WTC11 (cell line): ENCODE measurements at regions not wholly inside any gene's neighbourhood (a gene's known extent, or its start where the extent isn't known, plus 50 kb on each side); places are given as distances from the start of the nearest gene placed in this dataset.

Experiments
- ATAC-seq: fragments of 200-7000 bp; cut with Tn5 transposase; 2 replicates; pipeline ENCODE4 v1.10.0; 2021; ENCODE audit warnings: mild to moderate bottlenecking, moderate library complexity
- CTCF ChIA-PET: fragments of 300-600 bp; sonication (Branson Sonifier 250); formaldehyde crosslinking; loops from one replicate; lab custom pipeline; 2021; ENCODE audit warnings: antibody characterized with exemption; lab: Charles Lee
- POLR2A ChIA-PET: fragments of 350-600 bp; sonication (Branson Sonifier 250); formaldehyde crosslinking; loops from one replicate; lab custom pipeline; 2021; ENCODE audit warnings: antibody characterized with exemption; lab: Charles Lee
- DNase-seq: peaks from one replicate; pipeline ENCODE4 v3.0.0; 2021; ENCODE audit warnings: low spot score
- H3K27ac Mint-ChIP-seq: 2 replicates; pipeline ENCODE4 v1.8.0; 2021; ENCODE audit warnings: mixed read lengths
- H3K27me3 Mint-ChIP-seq: 2 replicates; pipeline ENCODE4 v1.8.0; 2021; ENCODE audit warnings: low read depth, mild to moderate bottlenecking, moderate library complexity, mixed read lengths
- H3K36me3 Mint-ChIP-seq: 2 replicates; pipeline ENCODE4 v1.8.0; 2021; ENCODE audit warnings: mixed read lengths
- H3K4me1 Mint-ChIP-seq: 2 replicates; pipeline ENCODE4 v1.8.0; 2022; ENCODE audit warnings: mixed read lengths
- H3K4me3 Mint-ChIP-seq: 2 replicates; pipeline ENCODE4 v1.8.0; 2021; ENCODE audit warnings: mild to moderate bottlenecking, moderate library complexity, mixed read lengths
- H3K9me3 Mint-ChIP-seq: 2 replicates; pipeline ENCODE4 v1.8.0; 2021; ENCODE audit warnings: mixed read lengths
- FOXK1 ChIP-seq: sonication (generic); formaldehyde crosslinking; IDR thresholded peaks from 2 replicates; pipeline ENCODE4 v1.8.0; 2022; ENCODE audit warnings: mild to moderate bottlenecking, moderate library complexity, missing genetic modification reagents
- GABPB1 ChIP-seq: sonication (generic); formaldehyde crosslinking; IDR thresholded peaks from 2 replicates; pipeline ENCODE4 v1.8.1; 2023; ENCODE audit warnings: mild to moderate bottlenecking, missing genetic modification reagents
- JUN ChIP-seq: sonication (generic); formaldehyde crosslinking; IDR thresholded peaks from 2 replicates; pipeline ENCODE4 v1.8.0; 2023; ENCODE audit warnings: mild to moderate bottlenecking, missing genetic modification reagents
- KAT7 ChIP-seq: sonication (generic); formaldehyde crosslinking; IDR thresholded peaks from 2 replicates; pipeline ENCODE4 v1.8.1; 2023; ENCODE audit warnings: missing genetic modification reagents, mild to moderate bottlenecking, borderline replicate concordance
- PRRX2 ChIP-seq: fragments of 250-450 bp; sonication (Bioruptor Pico); IDR thresholded peaks from 2 replicates; pipeline ENCODE4 v1.8.0; 2021; ENCODE audit warnings: mild to moderate bottlenecking
- RELA ChIP-seq: sonication (generic); formaldehyde crosslinking; IDR thresholded peaks from 2 replicates; pipeline ENCODE4 v1.8.1; 2022; ENCODE audit warnings: missing genetic modification reagents, mild to moderate bottlenecking, borderline replicate concordance
- SMAD3 ChIP-seq: sonication (generic); formaldehyde crosslinking; IDR thresholded peaks from 2 replicates; pipeline ENCODE4 v1.8.0; 2022; ENCODE audit warnings: missing genetic modification reagents, mild to moderate bottlenecking, borderline replicate concordance
- SMAD4 ChIP-seq: sonication (generic); formaldehyde crosslinking; IDR thresholded peaks from 2 replicates; pipeline ENCODE4 v1.8.0; 2022; ENCODE audit warnings: mild to moderate bottlenecking, missing genetic modification reagents
- TP53 ChIP-seq: sonication (generic); formaldehyde crosslinking; IDR thresholded peaks from 2 replicates; pipeline ENCODE4 v1.8.1; 2023; ENCODE audit warnings: mild to moderate bottlenecking, missing genetic modification reagents
- TF ChIP-seq, protein P1 (sequence below): fragments of 250-450 bp; sonication (Bioruptor Pico); IDR thresholded peaks from 2 replicates; pipeline ENCODE4 v2.1.2; 2022; ENCODE audit warnings: mild to moderate bottlenecking, moderate library complexity
- TF ChIP-seq, protein P2 (sequence below): sonication (generic); formaldehyde crosslinking; IDR thresholded peaks from 2 replicates; pipeline ENCODE4 v1.8.1; 2022; ENCODE audit warnings: missing genetic modification reagents, borderline replicate concordance
- TF ChIP-seq, protein P3 (sequence below): sonication (generic); formaldehyde crosslinking; IDR thresholded peaks from 2 replicates; pipeline ENCODE4 v1.8.0; 2022; ENCODE audit warnings: missing genetic modification reagents
- TF ChIP-seq, protein P4 (sequence below): sonication (generic); formaldehyde crosslinking; IDR thresholded peaks from 2 replicates; pipeline ENCODE4 v1.8.0; 2023; ENCODE audit warnings: mild to moderate bottlenecking, missing genetic modification reagents
- TF ChIP-seq, protein P5 (sequence below): sonication (generic); formaldehyde crosslinking; IDR thresholded peaks from 2 replicates; pipeline ENCODE4 v1.8.0; 2022; ENCODE audit warnings: mild to moderate bottlenecking, missing genetic modification reagents
- TF ChIP-seq, protein P6 (sequence below): sonication (generic); formaldehyde crosslinking; IDR thresholded peaks from 2 replicates; pipeline ENCODE4 v1.8.0; 2023; ENCODE audit warnings: missing genetic modification reagents, mild to moderate bottlenecking, borderline replicate concordance

DNA sequence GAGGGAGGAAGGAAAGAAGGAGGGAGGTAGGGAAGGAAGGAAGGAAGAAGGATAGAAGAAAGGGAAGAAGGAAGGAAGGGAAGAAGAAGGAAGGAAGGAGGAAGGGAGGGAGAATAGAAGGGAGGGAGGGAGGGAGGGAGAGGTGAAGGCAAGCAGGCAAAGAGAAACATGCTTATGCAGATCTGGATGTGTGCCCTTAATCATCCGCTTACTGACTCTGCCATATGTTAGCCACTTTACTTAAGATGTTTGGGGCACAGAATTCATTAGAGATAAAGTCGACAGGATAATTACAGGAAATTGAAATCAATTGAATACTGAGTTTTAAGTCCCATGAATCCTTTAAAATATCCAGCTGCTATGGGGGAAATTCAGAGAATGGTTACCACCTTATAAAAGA is 334.2 kb downstream of the GRB14 start:
- ATAC-seq (no peak), DNase-seq (no peak)
- H3K4me3 Mint-ChIP-seq, result no peak overlapping the region
- H3K9me3 Mint-ChIP-seq, result peaks cover 21% of the 10 kb centered on the region
- POLR2A ChIA-PET, result no interaction called here
- H3K4me1 Mint-ChIP-seq, result peaks cover 6% of the 10 kb centered on the region; the same call in 1 of the 2 replicates
- TF ChIP-seq, protein P1, sequence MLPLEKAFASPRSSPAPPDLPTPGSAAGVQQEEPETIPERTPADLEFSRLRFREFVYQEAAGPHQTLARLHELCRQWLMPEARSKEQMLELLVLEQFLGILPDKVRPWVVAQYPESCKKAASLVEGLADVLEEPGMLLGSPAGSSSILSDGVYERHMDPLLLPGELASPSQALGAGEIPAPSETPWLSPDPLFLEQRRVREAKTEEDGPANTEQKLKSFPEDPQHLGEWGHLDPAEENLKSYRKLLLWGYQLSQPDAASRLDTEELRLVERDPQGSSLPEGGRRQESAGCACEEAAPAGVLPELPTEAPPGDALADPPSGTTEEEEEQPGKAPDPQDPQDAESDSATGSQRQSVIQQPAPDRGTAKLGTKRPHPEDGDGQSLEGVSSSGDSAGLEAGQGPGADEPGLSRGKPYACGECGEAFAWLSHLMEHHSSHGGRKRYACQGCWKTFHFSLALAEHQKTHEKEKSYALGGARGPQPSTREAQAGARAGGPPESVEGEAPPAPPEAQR, result no peak
- TF ChIP-seq SMAD3, result no peak
- TF ChIP-seq TP53 (CRISPR knock-in tag), result no peak
- no peak for TF ChIP-seq PRRX2 (CRISPR knock-in tag)
- TF ChIP-seq, protein P2, sequence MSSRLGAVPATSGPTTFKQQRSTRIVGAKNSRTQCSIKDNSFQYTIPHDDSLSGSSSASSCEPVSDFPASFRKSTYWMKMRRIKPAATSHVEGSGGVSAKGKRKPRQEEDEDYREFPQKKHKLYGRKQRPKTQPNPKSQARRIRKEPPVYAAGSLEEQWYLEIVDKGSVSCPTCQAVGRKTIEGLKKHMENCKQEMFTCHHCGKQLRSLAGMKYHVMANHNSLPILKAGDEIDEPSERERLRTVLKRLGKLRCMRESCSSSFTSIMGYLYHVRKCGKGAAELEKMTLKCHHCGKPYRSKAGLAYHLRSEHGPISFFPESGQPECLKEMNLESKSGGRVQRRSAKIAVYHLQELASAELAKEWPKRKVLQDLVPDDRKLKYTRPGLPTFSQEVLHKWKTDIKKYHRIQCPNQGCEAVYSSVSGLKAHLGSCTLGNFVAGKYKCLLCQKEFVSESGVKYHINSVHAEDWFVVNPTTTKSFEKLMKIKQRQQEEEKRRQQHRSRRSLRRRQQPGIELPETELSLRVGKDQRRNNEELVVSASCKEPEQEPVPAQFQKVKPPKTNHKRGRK (CRISPR knock-in tag), result no peak
- no peak for TF ChIP-seq JUN (CRISPR knock-in tag)
- TF ChIP-seq, protein P3, sequence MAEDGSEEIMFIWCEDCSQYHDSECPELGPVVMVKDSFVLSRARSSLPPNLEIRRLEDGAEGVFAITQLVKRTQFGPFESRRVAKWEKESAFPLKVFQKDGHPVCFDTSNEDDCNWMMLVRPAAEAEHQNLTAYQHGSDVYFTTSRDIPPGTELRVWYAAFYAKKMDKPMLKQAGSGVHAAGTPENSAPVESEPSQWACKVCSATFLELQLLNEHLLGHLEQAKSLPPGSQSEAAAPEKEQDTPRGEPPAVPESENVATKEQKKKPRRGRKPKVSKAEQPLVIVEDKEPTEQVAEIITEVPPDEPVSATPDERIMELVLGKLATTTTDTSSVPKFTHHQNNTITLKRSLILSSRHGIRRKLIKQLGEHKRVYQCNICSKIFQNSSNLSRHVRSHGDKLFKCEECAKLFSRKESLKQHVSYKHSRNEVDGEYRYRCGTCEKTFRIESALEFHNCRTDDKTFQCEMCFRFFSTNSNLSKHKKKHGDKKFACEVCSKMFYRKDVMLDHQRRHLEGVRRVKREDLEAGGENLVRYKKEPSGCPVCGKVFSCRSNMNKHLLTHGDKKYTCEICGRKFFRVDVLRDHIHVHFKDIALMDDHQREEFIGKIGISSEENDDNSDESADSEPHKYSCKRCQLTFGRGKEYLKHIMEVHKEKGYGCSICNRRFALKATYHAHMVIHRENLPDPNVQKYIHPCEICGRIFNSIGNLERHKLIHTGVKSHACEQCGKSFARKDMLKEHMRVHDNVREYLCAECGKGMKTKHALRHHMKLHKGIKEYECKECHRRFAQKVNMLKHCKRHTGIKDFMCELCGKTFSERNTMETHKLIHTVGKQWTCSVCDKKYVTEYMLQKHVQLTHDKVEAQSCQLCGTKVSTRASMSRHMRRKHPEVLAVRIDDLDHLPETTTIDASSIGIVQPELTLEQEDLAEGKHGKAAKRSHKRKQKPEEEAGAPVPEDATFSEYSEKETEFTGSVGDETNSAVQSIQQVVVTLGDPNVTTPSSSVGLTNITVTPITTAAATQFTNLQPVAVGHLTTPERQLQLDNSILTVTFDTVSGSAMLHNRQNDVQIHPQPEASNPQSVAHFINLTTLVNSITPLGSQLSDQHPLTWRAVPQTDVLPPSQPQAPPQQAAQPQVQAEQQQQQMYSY (CRISPR knock-in tag), result no peak
- TF ChIP-seq, protein P4, sequence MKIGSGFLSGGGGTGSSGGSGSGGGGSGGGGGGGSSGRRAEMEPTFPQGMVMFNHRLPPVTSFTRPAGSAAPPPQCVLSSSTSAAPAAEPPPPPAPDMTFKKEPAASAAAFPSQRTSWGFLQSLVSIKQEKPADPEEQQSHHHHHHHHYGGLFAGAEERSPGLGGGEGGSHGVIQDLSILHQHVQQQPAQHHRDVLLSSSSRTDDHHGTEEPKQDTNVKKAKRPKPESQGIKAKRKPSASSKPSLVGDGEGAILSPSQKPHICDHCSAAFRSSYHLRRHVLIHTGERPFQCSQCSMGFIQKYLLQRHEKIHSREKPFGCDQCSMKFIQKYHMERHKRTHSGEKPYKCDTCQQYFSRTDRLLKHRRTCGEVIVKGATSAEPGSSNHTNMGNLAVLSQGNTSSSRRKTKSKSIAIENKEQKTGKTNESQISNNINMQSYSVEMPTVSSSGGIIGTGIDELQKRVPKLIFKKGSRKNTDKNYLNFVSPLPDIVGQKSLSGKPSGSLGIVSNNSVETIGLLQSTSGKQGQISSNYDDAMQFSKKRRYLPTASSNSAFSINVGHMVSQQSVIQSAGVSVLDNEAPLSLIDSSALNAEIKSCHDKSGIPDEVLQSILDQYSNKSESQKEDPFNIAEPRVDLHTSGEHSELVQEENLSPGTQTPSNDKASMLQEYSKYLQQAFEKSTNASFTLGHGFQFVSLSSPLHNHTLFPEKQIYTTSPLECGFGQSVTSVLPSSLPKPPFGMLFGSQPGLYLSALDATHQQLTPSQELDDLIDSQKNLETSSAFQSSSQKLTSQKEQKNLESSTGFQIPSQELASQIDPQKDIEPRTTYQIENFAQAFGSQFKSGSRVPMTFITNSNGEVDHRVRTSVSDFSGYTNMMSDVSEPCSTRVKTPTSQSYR, result no peak
- no peak for TF ChIP-seq GABPB1 (CRISPR knock-in tag)
- TF ChIP-seq, protein P5, sequence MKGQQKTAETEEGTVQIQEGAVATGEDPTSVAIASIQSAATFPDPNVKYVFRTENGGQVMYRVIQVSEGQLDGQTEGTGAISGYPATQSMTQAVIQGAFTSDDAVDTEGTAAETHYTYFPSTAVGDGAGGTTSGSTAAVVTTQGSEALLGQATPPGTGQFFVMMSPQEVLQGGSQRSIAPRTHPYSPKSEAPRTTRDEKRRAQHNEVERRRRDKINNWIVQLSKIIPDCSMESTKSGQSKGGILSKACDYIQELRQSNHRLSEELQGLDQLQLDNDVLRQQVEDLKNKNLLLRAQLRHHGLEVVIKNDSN, result no peak
- no peak for TF ChIP-seq SMAD4
- no peak for TF ChIP-seq FOXK1 (CRISPR knock-in tag)
- no peak for TF ChIP-seq KAT7 (CRISPR knock-in tag)
- TF ChIP-seq, protein P6, sequence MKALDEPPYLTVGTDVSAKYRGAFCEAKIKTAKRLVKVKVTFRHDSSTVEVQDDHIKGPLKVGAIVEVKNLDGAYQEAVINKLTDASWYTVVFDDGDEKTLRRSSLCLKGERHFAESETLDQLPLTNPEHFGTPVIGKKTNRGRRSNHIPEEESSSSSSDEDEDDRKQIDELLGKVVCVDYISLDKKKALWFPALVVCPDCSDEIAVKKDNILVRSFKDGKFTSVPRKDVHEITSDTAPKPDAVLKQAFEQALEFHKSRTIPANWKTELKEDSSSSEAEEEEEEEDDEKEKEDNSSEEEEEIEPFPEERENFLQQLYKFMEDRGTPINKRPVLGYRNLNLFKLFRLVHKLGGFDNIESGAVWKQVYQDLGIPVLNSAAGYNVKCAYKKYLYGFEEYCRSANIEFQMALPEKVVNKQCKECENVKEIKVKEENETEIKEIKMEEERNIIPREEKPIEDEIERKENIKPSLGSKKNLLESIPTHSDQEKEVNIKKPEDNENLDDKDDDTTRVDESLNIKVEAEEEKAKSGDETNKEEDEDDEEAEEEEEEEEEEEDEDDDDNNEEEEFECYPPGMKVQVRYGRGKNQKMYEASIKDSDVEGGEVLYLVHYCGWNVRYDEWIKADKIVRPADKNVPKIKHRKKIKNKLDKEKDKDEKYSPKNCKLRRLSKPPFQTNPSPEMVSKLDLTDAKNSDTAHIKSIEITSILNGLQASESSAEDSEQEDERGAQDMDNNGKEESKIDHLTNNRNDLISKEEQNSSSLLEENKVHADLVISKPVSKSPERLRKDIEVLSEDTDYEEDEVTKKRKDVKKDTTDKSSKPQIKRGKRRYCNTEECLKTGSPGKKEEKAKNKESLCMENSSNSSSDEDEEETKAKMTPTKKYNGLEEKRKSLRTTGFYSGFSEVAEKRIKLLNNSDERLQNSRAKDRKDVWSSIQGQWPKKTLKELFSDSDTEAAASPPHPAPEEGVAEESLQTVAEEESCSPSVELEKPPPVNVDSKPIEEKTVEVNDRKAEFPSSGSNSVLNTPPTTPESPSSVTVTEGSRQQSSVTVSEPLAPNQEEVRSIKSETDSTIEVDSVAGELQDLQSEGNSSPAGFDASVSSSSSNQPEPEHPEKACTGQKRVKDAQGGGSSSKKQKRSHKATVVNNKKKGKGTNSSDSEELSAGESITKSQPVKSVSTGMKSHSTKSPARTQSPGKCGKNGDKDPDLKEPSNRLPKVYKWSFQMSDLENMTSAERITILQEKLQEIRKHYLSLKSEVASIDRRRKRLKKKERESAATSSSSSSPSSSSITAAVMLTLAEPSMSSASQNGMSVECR (CRISPR knock-in tag), result no peak
- TF ChIP-seq RELA (CRISPR knock-in tag), result no peak
- CTCF ChIA-PET, result no interaction called here
- peaks cover 4% of the 10 kb centered on the region for H3K36me3 Mint-ChIP-seq
- H3K27ac Mint-ChIP-seq, result no peak overlapping the region
- H3K27me3 Mint-ChIP-seq, result no peaks in the 10 kb centered on the region
